NCI-H2196 (cell line): ENCODE measurements at regions not wholly inside any gene's neighbourhood (a gene's known extent, or its start where the extent isn't known, plus 50 kb on each side); places are given as distances from the start of the nearest gene placed in this dataset.
A peak's percentile ranks its signal among the peaks of the same experiment; 100 is the strongest.

Experiments
- DNase-seq: peaks from one replicate; lab custom pipeline; 2025; ENCODE audit not compliant: unreplicated experiment; lab: John Stamatoyannopoulos, UW

DNA sequence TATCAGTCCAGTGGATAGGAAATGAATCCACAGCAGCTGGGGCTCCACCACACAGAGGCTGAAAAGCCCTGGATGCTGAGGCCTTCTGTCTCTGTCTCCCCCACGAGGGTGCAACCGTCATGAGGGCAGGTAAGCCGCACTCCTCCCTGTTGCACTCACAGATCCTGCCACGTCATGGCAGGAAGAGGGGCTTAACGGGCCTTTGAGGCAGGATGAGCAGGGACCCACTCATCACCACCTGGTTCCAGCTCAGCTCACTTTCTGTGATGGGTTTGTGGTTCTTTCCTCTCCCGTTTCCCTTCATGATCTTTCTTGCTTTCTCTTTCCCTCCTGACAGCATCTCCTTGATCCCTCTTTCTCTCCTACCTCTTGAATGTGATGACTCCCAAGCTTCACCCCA lies 575.2 kb downstream of the CCDC171 start:
- no peak for DNase-seq

- DNase-seq: no peak
These were observed 578.4 kb downstream of the CCDC171 start for GRCh38 chr9:16131264-16131663.

GRCh38 chr9:16132513-16132912 lies 579.7 kb downstream of the CCDC171 start:
- no peak for DNase-seq

DNA sequence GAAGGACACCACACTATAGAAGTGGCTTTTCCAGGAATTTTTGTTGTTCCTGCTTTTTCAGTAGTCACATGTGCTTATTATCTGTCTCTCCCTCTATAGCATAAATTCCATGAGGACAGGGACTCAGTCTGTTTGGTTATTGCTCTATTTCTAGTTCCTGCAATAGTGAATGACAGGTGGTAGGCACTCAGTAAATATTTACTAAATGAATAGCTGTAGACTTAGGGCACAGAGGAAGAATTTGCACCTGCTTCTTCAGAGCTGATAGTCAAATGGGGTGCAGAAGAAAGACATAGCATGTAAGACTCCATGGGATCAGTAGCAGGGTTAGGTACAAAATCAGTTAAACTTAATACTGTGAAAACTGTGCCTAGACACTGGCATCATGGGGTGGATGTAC lies 580.2 kb downstream of the CCDC171 start:
- no peak for DNase-seq

- peak; percentile 60 for DNase-seq
These were observed 580.8 kb downstream of the CCDC171 start for GRCh38 chr9:16133556-16134227.

GRCh38 chr9:16134351-16134750 lies 581.5 kb downstream of the CCDC171 start:
- DNase-seq: no peak

- DNase-seq: no peak
These were observed 583.1 kb downstream of the CCDC171 start for GRCh38 chr9:16135968-16136367.

GRCh38 chr9:16136451-16136850 lies 583.6 kb downstream of the CCDC171 start:
- no peak for DNase-seq

GRCh38 chr9:16136961-16137360 lies 584.1 kb downstream of the CCDC171 start:
- DNase-seq: no peak

- no peak for DNase-seq
These were observed 586.0 kb downstream of the CCDC171 start for GRCh38 chr9:16138561-16139491.

GRCh38 chr9:16139774-16140173 lies 586.9 kb downstream of the CCDC171 start:
- DNase-seq: no peak

DNA sequence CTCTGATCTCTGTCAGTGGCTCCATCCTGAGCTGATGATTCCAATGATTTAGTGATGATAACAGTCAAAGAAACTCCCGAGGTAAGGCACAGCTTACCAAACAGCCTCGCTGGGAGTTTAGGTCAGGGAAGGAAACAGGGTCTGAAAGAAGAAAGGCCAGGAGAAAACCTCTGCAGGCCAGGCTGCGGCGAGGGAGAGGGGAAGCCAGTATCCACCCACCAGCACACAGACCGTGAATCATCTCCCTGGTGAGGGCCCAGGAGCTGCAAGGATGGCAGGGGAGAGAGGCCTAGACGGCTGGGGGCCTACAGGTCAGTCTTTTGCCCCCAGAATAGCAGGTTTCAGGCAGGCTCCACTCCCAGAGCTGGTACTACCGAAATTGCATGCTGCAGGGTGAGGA lies 590.5 kb downstream of the CCDC171 start:
- no peak for DNase-seq

DNA sequence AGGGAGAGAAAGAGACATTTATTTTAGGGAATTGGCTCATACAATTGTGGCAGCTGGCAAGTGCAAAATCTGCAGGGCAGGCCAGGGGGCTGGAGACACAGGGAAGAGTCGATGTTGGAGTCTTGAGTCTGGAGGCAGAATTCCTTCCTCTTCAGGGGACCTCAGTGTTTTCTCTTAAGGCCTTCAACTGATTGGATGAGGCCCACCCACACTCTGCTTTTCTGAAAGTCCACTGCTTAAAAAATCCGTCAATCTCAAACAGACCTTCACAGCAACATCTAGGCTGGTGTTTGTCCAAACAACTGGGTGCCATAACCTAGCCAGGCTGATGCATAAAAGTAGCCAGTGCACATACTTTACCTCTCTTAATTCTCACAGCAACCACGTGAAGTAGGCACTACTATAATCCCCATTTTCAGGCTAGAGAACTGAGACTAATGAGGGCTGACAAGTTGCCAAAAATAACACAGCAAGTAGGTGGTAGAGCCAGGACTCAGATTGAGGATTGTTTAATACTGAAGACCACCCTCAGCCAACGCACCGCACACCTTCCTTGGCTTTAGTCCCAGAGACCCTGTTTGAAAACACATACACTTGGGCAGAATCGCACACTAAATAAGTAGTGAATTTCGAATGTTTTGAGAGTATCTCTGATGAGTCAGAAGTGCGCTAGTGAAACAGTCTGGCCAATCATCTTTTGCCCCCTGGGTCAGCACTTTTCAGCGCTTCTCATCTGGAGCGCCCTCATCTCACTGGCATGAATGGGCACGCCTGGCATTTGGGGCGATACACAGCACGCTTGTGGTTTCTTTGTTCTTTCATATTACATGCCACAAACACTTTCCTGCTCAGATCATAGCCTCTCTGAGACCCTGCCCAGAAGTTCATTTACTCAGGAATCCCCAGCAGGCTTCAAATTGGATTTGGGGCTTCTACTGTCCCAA lies 591.4 kb downstream of the CCDC171 start:
- no peak for DNase-seq

- no peak for DNase-seq
These were observed 592.5 kb downstream of the CCDC171 start for GRCh38 chr9:16145196-16145950.

- DNase-seq: no peak
These were observed 594.9 kb downstream of the CCDC171 start for GRCh38 chr9:16147726-16148125.

DNA sequence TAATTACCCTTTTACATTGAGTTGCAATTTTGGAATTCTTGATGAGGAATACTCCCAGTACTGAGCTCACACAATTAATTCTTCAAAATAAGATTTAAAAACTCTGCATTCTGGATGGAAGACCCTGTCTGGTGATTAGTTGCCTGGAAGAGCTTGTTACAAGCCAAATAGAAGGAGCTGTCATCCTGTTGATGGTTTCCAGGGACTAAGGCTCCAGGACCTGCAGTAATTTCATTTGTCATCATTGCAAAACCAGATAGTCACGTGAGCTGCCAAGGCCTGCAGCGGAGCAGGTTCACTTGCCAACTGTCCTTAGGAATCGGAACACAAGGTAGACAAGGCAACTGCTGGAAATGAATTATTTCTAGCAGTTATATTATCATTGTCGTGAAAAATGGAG lies 597.7 kb downstream of the CCDC171 start:
- DNase-seq: no peak

- DNase-seq: no peak
These were observed 598.3 kb downstream of the CCDC171 start for GRCh38 chr9:16150938-16151650.

GRCh38 chr9:16152276-16153101 lies 599.6 kb downstream of the CCDC171 start:
- no peak for DNase-seq

DNA sequence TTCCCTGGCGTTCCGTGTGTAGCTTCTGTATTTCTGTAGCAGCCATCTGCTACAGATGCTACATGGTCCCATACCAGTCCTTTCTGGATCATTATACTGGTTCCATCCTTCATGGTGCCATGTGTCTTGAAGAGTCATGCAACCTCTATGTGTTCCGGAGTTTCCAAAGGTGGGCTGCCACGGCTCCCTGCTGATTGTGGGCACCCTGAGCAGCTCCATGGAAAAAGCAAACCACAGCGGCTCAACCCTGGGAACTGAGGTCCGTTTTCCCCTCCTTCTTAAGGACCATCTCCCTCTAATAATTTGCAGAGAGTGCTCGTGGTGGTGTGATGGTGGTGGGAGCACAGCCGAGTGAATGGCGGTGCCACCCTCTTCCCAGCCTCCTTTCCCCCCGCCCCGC lies 600.4 kb downstream of the CCDC171 start:
- DNase-seq: no peak
